Transverse colon (tissue), 4 donors: ENCODE measurements at regions not wholly inside any gene's neighbourhood (a gene's known extent, or its start where the extent isn't known, plus 50 kb on each side); places are given as distances from the start of the nearest gene placed in this dataset.

Experiments
- CTCF ChIP-seq, 5 experiments: fragments of 200-600 bp in 3 of 5; fragments of 450-650 bp in 2 of 5; sonication (generic) in 3 of 5; IDR thresholded peaks; 1 replicate in 2 of 5; 2 replicates in 3 of 5; pipeline ENCODE4 v1.5.1; 2016 to 2017; ENCODE audit warnings: antibody characterized with exemption in 5 of 5, inconsistent platforms in 3 of 5, mild to moderate bottlenecking in 2 of 5, moderate library complexity in 1 of 5
- EP300 ChIP-seq: sonication (generic); formaldehyde crosslinking; IDR thresholded peaks from one replicate; pipeline ENCODE4 v1.6.1; 2017; ENCODE audit warnings: antibody characterized with exemption, low read depth
- POLR2A ChIP-seq: fragments of 450-650 bp; IDR thresholded peaks from one replicate; pipeline ENCODE4 v1.6.1; 2016; ENCODE audit warnings: antibody characterized with exemption, mild to moderate bottlenecking, moderate library complexity
- POLR2AphosphoS5 ChIP-seq, 3 donors: sonication (generic); formaldehyde crosslinking; IDR thresholded peaks; one replicate each; pipeline ENCODE4 v1.6.1; 2016; ENCODE audit warnings: antibody characterized with exemption in 3 of 3

- TF ChIP-seq CTCF (IDR thresholded peaks at IDR 0.05) (no peak), POLR2A (no peak), POLR2AphosphoS5 (IDR thresholded peaks at IDR 0.05) (no peak), EP300 (no peak)
Observed at GRCh38 chr15:62430552-62430951, 265.5 kb upstream of the C2CD4B start.
